ENCODE measurements at regions not wholly inside any gene's neighbourhood (a gene's known extent, or its start where the extent isn't known, plus 50 kb on each side); places are given as distances from the start of the nearest gene placed in this dataset.
A peak's percentile ranks its signal among the peaks of the same experiment; 100 is the strongest.

- intact Hi-C loops (cut with DNase I) = no loop called here
- Histone ChIP-seq H3K4me1 (no peaks in the 10 kb centered on the region), H3K27me3 (no peaks in the 10 kb centered on the region), H3K27ac (no peak overlapping the region), H3K36me3 (no peaks in the 10 kb centered on the region), H3K4me3 (no peak overlapping the region), H3K9me3 (no peaks in the 10 kb centered on the region)
- ATAC-seq (no peak), DNase-seq (no peak)
- TF ChIP-seq CTCF (IDR thresholded peaks at IDR 0.05) (no peak), POLR2A (IDR thresholded peaks at IDR 0.05) (no peak)
- 37% methylated on average over 3 of the region's 3 CpGs for WGBS (ENCODE audit: insufficient coverage, low coverage, low lambda C conversion rate, missing lambda C conversion rate)
Measured at GRCh38 chr20:34190262-34190661, 51.0 kb upstream of the ASIP start.

- 5% methylated on average over 3 of the region's 3 CpGs for WGBS (ENCODE audit: insufficient coverage, low coverage, low lambda C conversion rate, missing lambda C conversion rate)
- ATAC-seq (peak; percentile 92 to 99 (median 98)), DNase-seq (peak; percentile 64 to 73 (median 71))
Measured at GRCh38 chr20:34190679-34191090, 50.5 kb upstream of the ASIP start.

More at GRCh38 chr20:34190679-34191090, 50.5 kb upstream of the ASIP start:
- no peak overlapping the region for H3K27ac ChIP-seq
- H3K27me3 ChIP-seq = no peaks in the 10 kb centered on the region
- H3K9me3 ChIP-seq = no peaks in the 10 kb centered on the region
- no peaks in the 10 kb centered on the region for H3K36me3 ChIP-seq
- TF ChIP-seq CTCF (IDR thresholded peaks at IDR 0.05) (peak; percentile 61 to 78 (median 70)), POLR2A (IDR thresholded peaks at IDR 0.05) (no peak)
- H3K4me1 ChIP-seq = no peaks in the 10 kb centered on the region
- no peak overlapping the region for H3K4me3 ChIP-seq
- intact Hi-C loops (cut with DNase I) = no loop called here

Data from right lobe of liver (tissue), 6 donors.